ENCODE measurements at regions not wholly inside any gene's neighbourhood (a gene's known extent, or its start where the extent isn't known, plus 50 kb on each side); places are given as distances from the start of the nearest gene placed in this dataset.

DNA sequence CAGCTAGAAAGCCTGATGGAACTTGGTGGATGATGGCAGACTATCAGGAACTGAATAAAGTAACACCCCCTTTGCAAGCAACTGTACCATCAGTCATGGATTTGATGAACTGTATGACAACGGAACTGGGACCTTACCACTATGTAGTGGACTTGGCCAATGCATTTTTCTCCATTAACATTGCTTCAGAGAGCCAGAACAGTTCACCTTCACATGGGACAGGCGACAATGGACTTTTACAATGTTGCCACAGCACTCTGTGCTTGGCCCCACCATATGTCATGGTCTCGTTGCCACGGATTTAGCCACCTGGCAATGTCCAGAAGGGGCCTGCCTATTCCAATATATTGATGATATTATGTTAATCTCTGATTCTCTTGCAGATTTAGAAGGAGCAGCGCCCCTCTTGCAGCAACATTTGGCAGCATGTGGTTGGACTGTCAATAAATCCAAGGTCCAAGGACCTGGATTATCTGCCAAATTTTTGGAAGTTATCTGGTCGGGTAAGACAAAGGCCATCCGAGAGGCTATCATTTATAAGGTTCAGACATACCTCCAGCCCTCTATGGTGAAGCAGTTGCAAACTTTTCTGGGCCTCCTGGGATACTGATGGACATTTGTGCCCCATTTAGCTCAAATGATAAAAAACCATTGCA, 52.2 kb upstream of the ZC3H15 start:
- Mint-ChIP-seq H3K36me3 (peaks cover 0 to 56% (median 29%) of the 10 kb centered on the region in 5 donors), H3K9me3 (peaks cover 0 to 13% (median 8%) of the 10 kb centered on the region in 11 donors), H3K27me3 (no peaks in the 10 kb centered on the region), H3K27ac (no peak overlapping the region), H3K4me3 (no peak overlapping the region), H3K4me1 (peaks cover 0 to 5% (median 0%) of the 10 kb centered on the region in 7 donors)
- no peak for ATAC-seq
- no peak overlapping the region for H3K4me3 ChIP-seq (ENCODE audit: low read length)
- no peak for DNase-seq
- no peaks in the 10 kb centered on the region for H3K27me3 ChIP-seq (ENCODE audit: control insufficient read depth in 2 of 2, insufficient read depth in 2 of 2, low read length in 2 of 2)
- ChIA-PET CTCF (no interaction called here), POLR2A (no interaction called here)
- no peaks in the 10 kb centered on the region for H3K36me3 ChIP-seq (ENCODE audit: control insufficient read depth in 2 of 3, insufficient read depth in 3 of 3, low read length in 3 of 3)
- no peak overlapping the region for H3K27ac ChIP-seq (ENCODE audit: low read depth, low read length)
- intact Hi-C loops (cut with micrococcal nuclease): no loop called here
- H3K9me3 ChIP-seq (ENCODE audit: control insufficient read depth in 2 of 3, low read length in 3 of 3): no peaks in the 10 kb centered on the region
- H3K4me1 ChIP-seq (ENCODE audit: control insufficient read depth in 2 of 2, insufficient read depth in 2 of 2, low read length in 2 of 2): no peaks in the 10 kb centered on the region

Data from naive thymus-derived CD4-positive, alpha-beta T cell (primary cell).